Vagina (tissue), 2 donors: ENCODE measurements at regions not wholly inside any gene's neighbourhood (a gene's known extent, or its start where the extent isn't known, plus 50 kb on each side); places are given as distances from the start of the nearest gene placed in this dataset.

Source experiments
- DNase-seq, 2 donors: peaks; one replicate each; pipeline ENCODE4 v3.0.0-alpha.2; 2017; ENCODE audit errors: extremely low spot score in 2 of 2
- H3K27ac ChIP-seq: fragments of 200-600 bp; sonication (generic); one replicate; pipeline ENCODE4 v1.5.1; 2019
- H3K27me3 ChIP-seq: fragments of 200-600 bp; sonication (generic); one replicate; pipeline ENCODE4 v1.5.1; 2019
- H3K36me3 ChIP-seq, 2 donors: fragments of 200-600 bp; sonication (generic); one replicate each; pipeline ENCODE4 v1.5.1; 2017 to 2019
- H3K4me1 ChIP-seq: fragments of 200-600 bp; sonication (generic); one replicate; pipeline ENCODE4 v1.5.1; 2019
- H3K4me3 ChIP-seq, 2 donors: fragments of 200-600 bp; sonication (generic); 1 replicate in 1 of 2; 2 replicates in 1 of 2; pipeline ENCODE4 v1.5.1; 2016 to 2019
- H3K9me3 ChIP-seq: fragments of 200-600 bp; sonication (generic); one replicate; pipeline ENCODE4 v1.5.1; 2019
- CTCF ChIP-seq, 3 experiments: fragments of 450-650 bp in 2 of 3; fragments of 200-600 bp in 1 of 3; sonication (generic) in 1 of 3; IDR thresholded peaks; one replicate each; pipeline ENCODE4 v1.5.1; 2017 to 2019; ENCODE audit warnings: antibody characterized with exemption in 3 of 3, mild to moderate bottlenecking in 2 of 3, moderate library complexity in 2 of 3
- POLR2A ChIP-seq, 2 donors: fragments of 450-650 bp; IDR thresholded peaks; one replicate each; pipeline ENCODE4 v1.6.1; 2017; ENCODE audit warnings: antibody characterized with exemption in 2 of 2, mild to moderate bottlenecking in 2 of 2, moderate library complexity in 2 of 2
- POLR2AphosphoS5 ChIP-seq, 2 donors: sonication (generic); formaldehyde crosslinking; IDR thresholded peaks; one replicate each; pipeline ENCODE4 v1.9.0; 2017; ENCODE audit warnings: antibody characterized with exemption in 2 of 2, mild to moderate bottlenecking in 2 of 2, low read depth in 1 of 2; ENCODE audit not compliant: insufficient read depth in 1 of 2
- intact Hi-C: fragments of 100-400 bp; cut with DNase I; formaldehyde crosslinking; loops from one replicate; pipeline ENCODE4 v1.15.1; 2023

- no peaks in the 10 kb centered on the region for H3K9me3 ChIP-seq
- DNase-seq, result no peak
- intact Hi-C loops, result no loop called here
- H3K4me1 ChIP-seq, result no peaks in the 10 kb centered on the region
- H3K4me3 ChIP-seq, result no peak overlapping the region
- H3K27ac ChIP-seq, result no peak overlapping the region
- H3K36me3 ChIP-seq, result no peaks in the 10 kb centered on the region
- no peaks in the 10 kb centered on the region for H3K27me3 ChIP-seq
- TF ChIP-seq POLR2A (IDR thresholded peaks at IDR 0.05), result no peak
- no peak for TF ChIP-seq CTCF (IDR thresholded peaks at IDR 0.05)
- TF ChIP-seq POLR2AphosphoS5 (IDR thresholded peaks at IDR 0.05; ENCODE audit: insufficient read depth in 1 of 2, low read depth in 1 of 2), result no peak
Measured at GRCh38 chr3:154955907-154956533, 124.1 kb upstream of the MME start.

- H3K9me3 ChIP-seq, result no peaks in the 10 kb centered on the region
- TF ChIP-seq POLR2AphosphoS5 (IDR thresholded peaks at IDR 0.05; ENCODE audit: insufficient read depth in 1 of 2, low read depth in 1 of 2) (no peak), POLR2A (IDR thresholded peaks at IDR 0.05) (no peak), CTCF (IDR thresholded peaks at IDR 0.05) (no peak)
- intact Hi-C loops, result no loop called here
- no peaks in the 10 kb centered on the region for H3K36me3 ChIP-seq
- H3K27ac ChIP-seq, result no peak overlapping the region
- DNase-seq, result no peak
- no peaks in the 10 kb centered on the region for H3K27me3 ChIP-seq
- H3K4me1 ChIP-seq, result no peaks in the 10 kb centered on the region
- H3K4me3 ChIP-seq, result no peak overlapping the region
Measured at GRCh38 chr3:154954757-154955156, 125.4 kb upstream of the MME start.

- intact Hi-C loops, result no loop called here
- H3K4me1 ChIP-seq, result no peaks in the 10 kb centered on the region
- TF ChIP-seq POLR2AphosphoS5 (IDR thresholded peaks at IDR 0.05; ENCODE audit: insufficient read depth in 1 of 2, low read depth in 1 of 2) (no peak), CTCF (IDR thresholded peaks at IDR 0.05) (no peak), POLR2A (IDR thresholded peaks at IDR 0.05) (no peak)
- H3K9me3 ChIP-seq, result no peaks in the 10 kb centered on the region
- H3K36me3 ChIP-seq, result no peaks in the 10 kb centered on the region
- H3K27ac ChIP-seq, result no peak overlapping the region
- no peak overlapping the region for H3K4me3 ChIP-seq
- no peaks in the 10 kb centered on the region for H3K27me3 ChIP-seq
- no peak for DNase-seq
Measured at GRCh38 chr3:154953538-154953937, 126.6 kb upstream of the MME start.

GRCh38 chr3:154952553-154952952 is 127.6 kb upstream of the MME start:
- Histone ChIP-seq H3K4me3 (no peak overlapping the region), H3K4me1 (no peaks in the 10 kb centered on the region), H3K9me3 (no peaks in the 10 kb centered on the region), H3K36me3 (no peaks in the 10 kb centered on the region), H3K27me3 (no peaks in the 10 kb centered on the region), H3K27ac (no peak overlapping the region)
- TF ChIP-seq POLR2AphosphoS5 (IDR thresholded peaks at IDR 0.05; ENCODE audit: insufficient read depth in 1 of 2, low read depth in 1 of 2) (no peak), POLR2A (IDR thresholded peaks at IDR 0.05) (no peak), CTCF (IDR thresholded peaks at IDR 0.05) (no peak)
- intact Hi-C loops, result no loop called here
- DNase-seq, result no peak

- no peak for DNase-seq
- Histone ChIP-seq H3K36me3 (no peaks in the 10 kb centered on the region), H3K27me3 (no peaks in the 10 kb centered on the region), H3K4me3 (no peak overlapping the region), H3K27ac (no peak overlapping the region), H3K9me3 (no peaks in the 10 kb centered on the region), H3K4me1 (no peaks in the 10 kb centered on the region)
- TF ChIP-seq POLR2A (IDR thresholded peaks at IDR 0.05) (no peak), POLR2AphosphoS5 (IDR thresholded peaks at IDR 0.05; ENCODE audit: insufficient read depth in 1 of 2, low read depth in 1 of 2) (no peak), CTCF (IDR thresholded peaks at IDR 0.05) (no peak)
- intact Hi-C loops, result no loop called here
Measured at GRCh38 chr3:154943981-154944380, 136.1 kb upstream of the MME start.
